ENCODE measurements at regions not wholly inside any gene's neighbourhood (a gene's known extent, or its start where the extent isn't known, plus 50 kb on each side); places are given as distances from the start of the nearest gene placed in this dataset.
A peak's percentile ranks its signal among the peaks of the same experiment; 100 is the strongest.

GRCh38 chr19:28234637-28235036 lies 978.3 kb downstream of the UQCRFS1 start:
- no CpG with 5 or more reads among the region's 6 CpGs for WGBS (ENCODE audit: insufficient coverage, insufficient read length)
- no peaks in the 10 kb centered on the region for H3K27me3 ChIP-seq (ENCODE audit: control insufficient read depth, insufficient read depth, low read length)
- DNase-seq (ENCODE audit: low read depth, low spot score), result no peak
- no peaks in the 10 kb centered on the region for H3K9me3 ChIP-seq (ENCODE audit: control insufficient read depth, insufficient read depth, low read length)
- H3K36me3 ChIP-seq (ENCODE audit: control insufficient read depth, insufficient read depth, low read length), result no peaks in the 10 kb centered on the region
- no peak overlapping the region for H3K4me3 ChIP-seq (ENCODE audit: low read length)
- no peaks in the 10 kb centered on the region for H3K4me1 ChIP-seq (ENCODE audit: control insufficient read depth, insufficient read depth, low read length)
- no peak overlapping the region for H3K27ac ChIP-seq (ENCODE audit: low read length)

- Histone ChIP-seq H3K9me3 (ENCODE audit: control insufficient read depth, insufficient read depth, low read length) (no peaks in the 10 kb centered on the region), H3K27ac (ENCODE audit: low read length) (no peak overlapping the region), H3K4me3 (ENCODE audit: low read length) (no peak overlapping the region), H3K4me1 (ENCODE audit: control insufficient read depth, insufficient read depth, low read length) (no peaks in the 10 kb centered on the region), H3K27me3 (ENCODE audit: control insufficient read depth, insufficient read depth, low read length) (no peaks in the 10 kb centered on the region), H3K36me3 (ENCODE audit: control insufficient read depth, insufficient read depth, low read length) (no peaks in the 10 kb centered on the region)
- DNase-seq (ENCODE audit: low read depth, low spot score), result no peak
- no CpG with 5 or more reads among the region's 2 CpGs for WGBS (ENCODE audit: insufficient coverage, insufficient read length)
These were observed 984.1 kb downstream of the UQCRFS1 start for GRCh38 chr19:28228854-28229253.

GRCh38 chr19:28224441-28224840 lies 988.5 kb downstream of the UQCRFS1 start:
- no peak overlapping the region for H3K4me3 ChIP-seq (ENCODE audit: low read length)
- no peaks in the 10 kb centered on the region for H3K27me3 ChIP-seq (ENCODE audit: control insufficient read depth, insufficient read depth, low read length)
- no peaks in the 10 kb centered on the region for H3K9me3 ChIP-seq (ENCODE audit: control insufficient read depth, insufficient read depth, low read length)
- no peaks in the 10 kb centered on the region for H3K4me1 ChIP-seq (ENCODE audit: control insufficient read depth, insufficient read depth, low read length)
- WGBS (ENCODE audit: insufficient coverage, insufficient read length), result no CpG with 5 or more reads among the region's 10 CpGs
- no peak for DNase-seq (ENCODE audit: low read depth, low spot score)
- H3K27ac ChIP-seq (ENCODE audit: low read length), result no peak overlapping the region
- no peaks in the 10 kb centered on the region for H3K36me3 ChIP-seq (ENCODE audit: control insufficient read depth, insufficient read depth, low read length)

GRCh38 chr19:28221736-28222135 lies 991.2 kb downstream of the UQCRFS1 start:
- no peaks in the 10 kb centered on the region; the same call in 1 of the 2 replicates for H3K4me1 ChIP-seq (ENCODE audit: control insufficient read depth, insufficient read depth, low read length)
- no peak for DNase-seq (ENCODE audit: low read depth, low spot score)
- no peaks in the 10 kb centered on the region for H3K36me3 ChIP-seq (ENCODE audit: control insufficient read depth, insufficient read depth, low read length)
- H3K27me3 ChIP-seq (ENCODE audit: control insufficient read depth, insufficient read depth, low read length), result no peaks in the 10 kb centered on the region
- H3K27ac ChIP-seq (ENCODE audit: low read length), result no peak overlapping the region
- no peak overlapping the region for H3K4me3 ChIP-seq (ENCODE audit: low read length)
- WGBS (ENCODE audit: insufficient coverage, insufficient read length), result no CpG with 5 or more reads among the region's 3 CpGs
- no peaks in the 10 kb centered on the region for H3K9me3 ChIP-seq (ENCODE audit: control insufficient read depth, insufficient read depth, low read length)

GRCh38 chr19:28218728-28219127 lies 994.2 kb downstream of the UQCRFS1 start:
- Histone ChIP-seq H3K27ac (ENCODE audit: low read length) (no peak overlapping the region), H3K4me3 (ENCODE audit: low read length) (no peak overlapping the region), H3K27me3 (ENCODE audit: control insufficient read depth, insufficient read depth, low read length) (no peaks in the 10 kb centered on the region), H3K4me1 (ENCODE audit: control insufficient read depth, insufficient read depth, low read length) (no peaks in the 10 kb centered on the region; the same call in 1 of the 2 replicates), H3K36me3 (ENCODE audit: control insufficient read depth, insufficient read depth, low read length) (no peaks in the 10 kb centered on the region), H3K9me3 (ENCODE audit: control insufficient read depth, insufficient read depth, low read length) (no peaks in the 10 kb centered on the region)
- WGBS (ENCODE audit: insufficient coverage, insufficient read length), result no CpG with 5 or more reads among the region's 5 CpGs
- no peak for DNase-seq (ENCODE audit: low read depth, low spot score)

- Histone ChIP-seq H3K4me3 (ENCODE audit: low read length) (no peak overlapping the region), H3K27me3 (ENCODE audit: control insufficient read depth, insufficient read depth, low read length) (no peaks in the 10 kb centered on the region), H3K36me3 (ENCODE audit: control insufficient read depth, insufficient read depth, low read length) (no peaks in the 10 kb centered on the region), H3K27ac (ENCODE audit: low read length) (no peak overlapping the region), H3K9me3 (ENCODE audit: control insufficient read depth, insufficient read depth, low read length) (no peaks in the 10 kb centered on the region), H3K4me1 (ENCODE audit: control insufficient read depth, insufficient read depth, low read length) (no peaks in the 10 kb centered on the region; the same call in 1 of the 2 replicates)
- WGBS (ENCODE audit: insufficient coverage, insufficient read length), result no CpG with 5 or more reads among the region's 1 CpG
- DNase-seq (ENCODE audit: low read depth, low spot score), result peak; percentile 45
These were observed 995.9 kb downstream of the UQCRFS1 start for GRCh38 chr19:28217022-28217421.

GRCh38 chr19:28213470-28214082 lies 999.4 kb downstream of the UQCRFS1 start:
- DNase-seq (ENCODE audit: low read depth, low spot score), result peak; percentile 22
- H3K9me3 ChIP-seq (ENCODE audit: control insufficient read depth, insufficient read depth, low read length), result no peaks in the 10 kb centered on the region
- no peaks in the 10 kb centered on the region for H3K27me3 ChIP-seq (ENCODE audit: control insufficient read depth, insufficient read depth, low read length)
- H3K4me1 ChIP-seq (ENCODE audit: control insufficient read depth, insufficient read depth, low read length), result no peaks in the 10 kb centered on the region
- no peak overlapping the region for H3K4me3 ChIP-seq (ENCODE audit: low read length)
- no peaks in the 10 kb centered on the region for H3K36me3 ChIP-seq (ENCODE audit: control insufficient read depth, insufficient read depth, low read length)
- no CpG with 5 or more reads among the region's 6 CpGs for WGBS (ENCODE audit: insufficient coverage, insufficient read length)
- no peak overlapping the region for H3K27ac ChIP-seq (ENCODE audit: low read length)

- H3K9me3 ChIP-seq (ENCODE audit: control insufficient read depth, insufficient read depth, low read length), result no peaks in the 10 kb centered on the region
- DNase-seq (ENCODE audit: low read depth, low spot score), result no peak
- WGBS (ENCODE audit: insufficient coverage, insufficient read length), result no CpG with 5 or more reads among the region's 2 CpGs
- H3K27me3 ChIP-seq (ENCODE audit: control insufficient read depth, insufficient read depth, low read length), result no peaks in the 10 kb centered on the region
- H3K27ac ChIP-seq (ENCODE audit: low read length), result no peak overlapping the region
- no peaks in the 10 kb centered on the region for H3K36me3 ChIP-seq (ENCODE audit: control insufficient read depth, insufficient read depth, low read length)
- no peaks in the 10 kb centered on the region for H3K4me1 ChIP-seq (ENCODE audit: control insufficient read depth, insufficient read depth, low read length)
- H3K4me3 ChIP-seq (ENCODE audit: low read length), result no peak overlapping the region
These were observed 1002.1 kb downstream of the UQCRFS1 start for GRCh38 chr19:28210886-28211285.

GRCh38 chr19:28208745-28209144 lies 1004.2 kb downstream of the UQCRFS1 start:
- no peak overlapping the region for H3K4me3 ChIP-seq (ENCODE audit: low read length)
- no peaks in the 10 kb centered on the region for H3K27me3 ChIP-seq (ENCODE audit: control insufficient read depth, insufficient read depth, low read length)
- DNase-seq (ENCODE audit: low read depth, low spot score), result no peak
- no CpG with 5 or more reads among the region's 10 CpGs for WGBS (ENCODE audit: insufficient coverage, insufficient read length)
- H3K27ac ChIP-seq (ENCODE audit: low read length), result no peak overlapping the region
- H3K9me3 ChIP-seq (ENCODE audit: control insufficient read depth, insufficient read depth, low read length), result no peaks in the 10 kb centered on the region
- no peaks in the 10 kb centered on the region for H3K4me1 ChIP-seq (ENCODE audit: control insufficient read depth, insufficient read depth, low read length)
- H3K36me3 ChIP-seq (ENCODE audit: control insufficient read depth, insufficient read depth, low read length), result no peaks in the 10 kb centered on the region

GRCh38 chr19:28207244-28207643 lies 1005.7 kb downstream of the UQCRFS1 start:
- Histone ChIP-seq H3K36me3 (ENCODE audit: control insufficient read depth, insufficient read depth, low read length) (no peaks in the 10 kb centered on the region), H3K9me3 (ENCODE audit: control insufficient read depth, insufficient read depth, low read length) (no peaks in the 10 kb centered on the region), H3K27me3 (ENCODE audit: control insufficient read depth, insufficient read depth, low read length) (no peaks in the 10 kb centered on the region), H3K4me1 (ENCODE audit: control insufficient read depth, insufficient read depth, low read length) (no peaks in the 10 kb centered on the region), H3K4me3 (ENCODE audit: low read length) (no peak overlapping the region), H3K27ac (ENCODE audit: low read length) (no peak overlapping the region)
- no CpG with 5 or more reads among the region's 7 CpGs for WGBS (ENCODE audit: insufficient coverage, insufficient read length)
- no peak for DNase-seq (ENCODE audit: low read depth, low spot score)

GRCh38 chr19:28201462-28201943 lies 1011.4 kb downstream of the UQCRFS1 start:
- Histone ChIP-seq H3K9me3 (ENCODE audit: control insufficient read depth, insufficient read depth, low read length) (no peaks in the 10 kb centered on the region), H3K4me3 (ENCODE audit: low read length) (no peak overlapping the region), H3K27me3 (ENCODE audit: control insufficient read depth, insufficient read depth, low read length) (no peaks in the 10 kb centered on the region), H3K4me1 (ENCODE audit: control insufficient read depth, insufficient read depth, low read length) (no peaks in the 10 kb centered on the region), H3K36me3 (ENCODE audit: control insufficient read depth, insufficient read depth, low read length) (no peaks in the 10 kb centered on the region), H3K27ac (ENCODE audit: low read length) (no peak overlapping the region)
- DNase-seq (ENCODE audit: low read depth, low spot score), result no peak
- no CpG with 5 or more reads among the region's 5 CpGs for WGBS (ENCODE audit: insufficient coverage, insufficient read length)

All from iPS DF 6.9 (cell line).